ENCODE measurements at regions not wholly inside any gene's neighbourhood (a gene's known extent, or its start where the extent isn't known, plus 50 kb on each side); places are given as distances from the start of the nearest gene placed in this dataset.

DNA sequence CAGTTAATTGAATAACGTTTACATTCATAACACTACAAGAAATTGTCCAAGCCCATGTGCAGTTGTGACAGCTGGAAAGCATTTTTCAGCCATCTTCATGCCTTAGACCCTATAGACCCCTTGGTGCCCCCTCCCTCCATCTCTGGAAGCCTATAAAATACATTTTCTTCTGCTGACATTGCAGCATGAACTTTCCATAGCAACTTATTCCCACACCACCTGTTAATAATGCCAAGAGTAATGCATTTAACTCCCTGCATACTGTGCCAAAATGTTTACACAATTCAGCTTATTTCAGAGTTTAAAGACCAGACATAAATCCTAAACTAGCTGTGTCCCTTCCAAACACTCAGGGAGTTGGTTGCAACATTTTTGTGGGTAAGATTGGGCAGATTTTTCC lies 143.0 kb upstream of the ARHGAP20 start:
- TF ChIP-seq EZH2 (optimal IDR thresholded peaks at IDR 0.05; ENCODE audit: low read depth, low read length): no peak
- TF ChIP-seq, protein P1, sequence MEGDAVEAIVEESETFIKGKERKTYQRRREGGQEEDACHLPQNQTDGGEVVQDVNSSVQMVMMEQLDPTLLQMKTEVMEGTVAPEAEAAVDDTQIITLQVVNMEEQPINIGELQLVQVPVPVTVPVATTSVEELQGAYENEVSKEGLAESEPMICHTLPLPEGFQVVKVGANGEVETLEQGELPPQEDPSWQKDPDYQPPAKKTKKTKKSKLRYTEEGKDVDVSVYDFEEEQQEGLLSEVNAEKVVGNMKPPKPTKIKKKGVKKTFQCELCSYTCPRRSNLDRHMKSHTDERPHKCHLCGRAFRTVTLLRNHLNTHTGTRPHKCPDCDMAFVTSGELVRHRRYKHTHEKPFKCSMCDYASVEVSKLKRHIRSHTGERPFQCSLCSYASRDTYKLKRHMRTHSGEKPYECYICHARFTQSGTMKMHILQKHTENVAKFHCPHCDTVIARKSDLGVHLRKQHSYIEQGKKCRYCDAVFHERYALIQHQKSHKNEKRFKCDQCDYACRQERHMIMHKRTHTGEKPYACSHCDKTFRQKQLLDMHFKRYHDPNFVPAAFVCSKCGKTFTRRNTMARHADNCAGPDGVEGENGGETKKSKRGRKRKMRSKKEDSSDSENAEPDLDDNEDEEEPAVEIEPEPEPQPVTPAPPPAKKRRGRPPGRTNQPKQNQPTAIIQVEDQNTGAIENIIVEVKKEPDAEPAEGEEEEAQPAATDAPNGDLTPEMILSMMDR (IDR thresholded peaks at IDR 0.05; ENCODE audit: low read length): no peak

Measured in MM.1S (cell line).